ENCODE measurements at regions not wholly inside any gene's neighbourhood (a gene's known extent, or its start where the extent isn't known, plus 50 kb on each side); places are given as distances from the start of the nearest gene placed in this dataset.
A peak's percentile ranks its signal among the peaks of the same experiment; 100 is the strongest.

DNA sequence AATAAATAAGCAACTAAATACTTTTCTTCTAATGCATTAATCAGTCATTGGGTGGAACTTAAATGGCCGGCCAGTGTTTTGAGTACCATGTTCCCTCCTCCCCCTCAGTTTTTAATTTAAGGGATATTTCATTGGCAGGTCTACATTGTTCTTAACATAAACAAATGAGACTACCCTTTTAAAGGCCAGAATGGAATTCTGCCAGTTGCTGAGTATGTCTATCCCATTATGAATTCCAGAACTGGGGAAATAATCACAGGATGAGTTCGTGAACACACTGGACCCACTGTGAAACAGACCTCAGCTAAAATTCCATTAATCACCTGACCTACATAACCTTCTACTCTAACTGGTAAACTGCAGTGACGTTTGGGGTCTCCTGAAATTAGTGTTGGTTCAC lies 305.5 kb upstream of the PKN2 start:
- ATAC-seq (ENCODE audit: low read depth) (no peak), DNase-seq (ENCODE audit: low spot score) (no peak)
- Histone ChIP-seq H3K36me3 (ENCODE audit: low read depth) (no peaks in the 10 kb centered on the region), H3K9me3 (ENCODE audit: severe bottlenecking) (no peaks in the 10 kb centered on the region), H3K4me3 (ENCODE audit: severe bottlenecking) (no peak overlapping the region), H3K27me3 (ENCODE audit: insufficient read depth, poor library complexity, severe bottlenecking) (no peaks in the 10 kb centered on the region), H3K27ac (ENCODE audit: poor library complexity, severe bottlenecking) (no peak overlapping the region), H3K4me1 (ENCODE audit: insufficient read depth, poor library complexity, severe bottlenecking) (no peaks in the 10 kb centered on the region)
- TF ChIP-seq, protein P1, sequence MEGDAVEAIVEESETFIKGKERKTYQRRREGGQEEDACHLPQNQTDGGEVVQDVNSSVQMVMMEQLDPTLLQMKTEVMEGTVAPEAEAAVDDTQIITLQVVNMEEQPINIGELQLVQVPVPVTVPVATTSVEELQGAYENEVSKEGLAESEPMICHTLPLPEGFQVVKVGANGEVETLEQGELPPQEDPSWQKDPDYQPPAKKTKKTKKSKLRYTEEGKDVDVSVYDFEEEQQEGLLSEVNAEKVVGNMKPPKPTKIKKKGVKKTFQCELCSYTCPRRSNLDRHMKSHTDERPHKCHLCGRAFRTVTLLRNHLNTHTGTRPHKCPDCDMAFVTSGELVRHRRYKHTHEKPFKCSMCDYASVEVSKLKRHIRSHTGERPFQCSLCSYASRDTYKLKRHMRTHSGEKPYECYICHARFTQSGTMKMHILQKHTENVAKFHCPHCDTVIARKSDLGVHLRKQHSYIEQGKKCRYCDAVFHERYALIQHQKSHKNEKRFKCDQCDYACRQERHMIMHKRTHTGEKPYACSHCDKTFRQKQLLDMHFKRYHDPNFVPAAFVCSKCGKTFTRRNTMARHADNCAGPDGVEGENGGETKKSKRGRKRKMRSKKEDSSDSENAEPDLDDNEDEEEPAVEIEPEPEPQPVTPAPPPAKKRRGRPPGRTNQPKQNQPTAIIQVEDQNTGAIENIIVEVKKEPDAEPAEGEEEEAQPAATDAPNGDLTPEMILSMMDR (IDR thresholded peaks at IDR 0.05; ENCODE audit: poor library complexity, severe bottlenecking), result no peak

DNA sequence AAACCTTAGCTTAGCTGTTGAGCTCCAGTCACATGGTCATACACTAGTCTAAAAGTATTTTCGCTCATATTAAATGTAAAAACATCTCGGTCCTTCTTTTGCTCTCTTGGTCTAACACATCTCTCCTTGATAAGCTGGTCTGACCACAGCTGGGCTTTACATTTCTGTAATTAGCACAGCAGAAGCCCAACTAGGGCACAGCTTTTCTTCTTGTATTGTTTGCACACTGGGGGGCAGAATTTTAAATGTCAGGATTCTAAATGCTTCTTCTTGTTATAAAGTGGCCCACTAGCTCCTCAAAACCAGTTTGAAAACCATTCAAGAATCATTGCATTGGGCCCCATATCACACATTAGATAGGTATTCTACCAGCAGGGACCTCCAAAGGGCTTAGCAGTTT lies 289.1 kb upstream of the PKN2 start:
- Histone ChIP-seq H3K4me1 (ENCODE audit: insufficient read depth, poor library complexity, severe bottlenecking) (no peaks in the 10 kb centered on the region), H3K27me3 (ENCODE audit: insufficient read depth, poor library complexity, severe bottlenecking) (no peaks in the 10 kb centered on the region), H3K27ac (ENCODE audit: poor library complexity, severe bottlenecking) (no peak overlapping the region), H3K9me3 (ENCODE audit: severe bottlenecking) (no peaks in the 10 kb centered on the region), H3K4me3 (ENCODE audit: severe bottlenecking) (no peak overlapping the region), H3K36me3 (ENCODE audit: low read depth) (no peaks in the 10 kb centered on the region)
- DNase-seq (ENCODE audit: low spot score) (no peak), ATAC-seq (ENCODE audit: low read depth) (no peak)
- TF ChIP-seq, protein P1 (IDR thresholded peaks at IDR 0.05; ENCODE audit: poor library complexity, severe bottlenecking), result no peak

DNA sequence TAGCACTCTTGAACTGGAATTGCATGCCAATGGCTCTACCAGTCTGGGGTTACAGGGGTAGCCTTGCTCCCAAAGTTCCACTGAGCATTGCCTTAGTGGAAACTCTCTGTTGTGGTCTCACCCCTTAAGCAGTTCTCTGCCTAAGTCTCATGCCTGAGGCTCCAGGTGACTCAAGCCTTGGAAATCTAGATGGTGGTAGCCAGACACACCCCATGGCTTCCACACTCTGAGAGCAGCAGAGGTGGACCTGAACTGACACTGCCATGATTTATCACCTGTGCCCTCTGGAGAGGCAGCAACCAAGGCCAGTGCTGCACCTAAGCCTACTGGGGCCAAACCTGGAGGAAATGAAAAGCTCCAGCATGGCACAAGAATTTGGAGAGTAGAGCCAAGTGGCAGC lies 285.7 kb upstream of the PKN2 start:
- H3K4me1 ChIP-seq (ENCODE audit: insufficient read depth, poor library complexity, severe bottlenecking), result no peaks in the 10 kb centered on the region
- TF ChIP-seq, protein P1 (IDR thresholded peaks at IDR 0.05; ENCODE audit: poor library complexity, severe bottlenecking), result no peak
- H3K36me3 ChIP-seq (ENCODE audit: low read depth), result no peaks in the 10 kb centered on the region

DNA sequence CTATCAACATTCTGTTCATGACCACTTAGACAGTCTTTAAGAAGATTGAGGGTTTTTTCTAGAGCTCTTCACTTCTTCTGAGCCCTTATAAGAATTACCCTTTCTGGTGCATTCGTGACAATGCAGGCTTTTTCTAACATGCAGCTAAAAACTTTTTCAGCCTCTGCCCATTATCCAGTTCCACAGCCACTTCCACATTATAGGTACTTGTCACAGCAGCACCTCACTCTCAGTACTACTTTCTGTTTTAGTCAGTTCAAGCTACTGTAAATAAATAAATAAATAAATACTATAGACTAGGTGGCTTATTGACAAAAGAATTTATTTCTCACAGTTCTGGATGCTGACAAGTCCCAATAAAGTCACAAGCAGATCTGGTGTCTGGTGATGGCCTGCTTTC lies 284.4 kb upstream of the PKN2 start:
- Histone ChIP-seq H3K4me1 (ENCODE audit: insufficient read depth, poor library complexity, severe bottlenecking) (no peaks in the 10 kb centered on the region), H3K9me3 (ENCODE audit: severe bottlenecking) (no peaks in the 10 kb centered on the region), H3K27ac (ENCODE audit: poor library complexity, severe bottlenecking) (no peak overlapping the region), H3K4me3 (ENCODE audit: severe bottlenecking) (no peak overlapping the region), H3K36me3 (ENCODE audit: low read depth) (no peaks in the 10 kb centered on the region), H3K27me3 (ENCODE audit: insufficient read depth, poor library complexity, severe bottlenecking) (no peaks in the 10 kb centered on the region)
- DNase-seq (ENCODE audit: low spot score) (no peak), ATAC-seq (ENCODE audit: low read depth) (no peak)
- TF ChIP-seq, protein P1 (IDR thresholded peaks at IDR 0.05; ENCODE audit: poor library complexity, severe bottlenecking), result no peak

More for the DNA sequence above, 285.7 kb upstream of the PKN2 start:
- no peak for DNase-seq (ENCODE audit: low spot score)
- no peaks in the 10 kb centered on the region for H3K9me3 ChIP-seq (ENCODE audit: severe bottlenecking)
- no peak overlapping the region for H3K27ac ChIP-seq (ENCODE audit: poor library complexity, severe bottlenecking)
- H3K4me3 ChIP-seq (ENCODE audit: severe bottlenecking), result no peak overlapping the region
- H3K27me3 ChIP-seq (ENCODE audit: insufficient read depth, poor library complexity, severe bottlenecking), result no peaks in the 10 kb centered on the region
- ATAC-seq (ENCODE audit: low read depth), result peak; percentile 58; the same call in 1 of the 3 replicates

DNA sequence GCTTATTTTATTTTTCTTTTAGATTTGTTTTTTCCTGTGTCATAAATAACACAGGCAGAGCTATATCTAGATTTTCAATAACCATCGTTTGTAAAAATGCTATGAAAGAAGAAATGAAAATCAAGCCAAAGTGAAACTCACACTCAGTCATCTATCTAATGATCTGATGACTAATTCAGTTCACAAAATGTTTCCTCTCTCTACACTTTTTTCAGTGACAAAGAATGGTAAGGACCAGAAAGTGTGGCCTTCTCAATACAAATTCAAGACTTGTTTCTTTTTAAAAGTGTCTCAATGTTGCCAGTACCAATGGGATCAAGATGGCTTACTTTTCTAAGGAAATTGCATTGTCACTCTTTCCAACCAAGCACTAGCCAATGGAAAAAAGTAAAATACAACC lies 282.8 kb upstream of the PKN2 start:
- Histone ChIP-seq H3K27ac (ENCODE audit: poor library complexity, severe bottlenecking) (no peak overlapping the region), H3K27me3 (ENCODE audit: insufficient read depth, poor library complexity, severe bottlenecking) (no peaks in the 10 kb centered on the region), H3K36me3 (ENCODE audit: low read depth) (no peaks in the 10 kb centered on the region), H3K9me3 (ENCODE audit: severe bottlenecking) (no peaks in the 10 kb centered on the region), H3K4me1 (ENCODE audit: insufficient read depth, poor library complexity, severe bottlenecking) (no peaks in the 10 kb centered on the region), H3K4me3 (ENCODE audit: severe bottlenecking) (no peak overlapping the region)
- DNase-seq (ENCODE audit: low spot score) (no peak), ATAC-seq (ENCODE audit: low read depth) (no peak)
- TF ChIP-seq, protein P1 (IDR thresholded peaks at IDR 0.05; ENCODE audit: poor library complexity, severe bottlenecking), result no peak

All from RWPE2 (cell line).